ENCODE measurements at regions not wholly inside any gene's neighbourhood (a gene's known extent, or its start where the extent isn't known, plus 50 kb on each side); places are given as distances from the start of the nearest gene placed in this dataset.

- Histone ChIP-seq H3K27ac (ENCODE audit: low read depth in 1 of 3, low read length in 2 of 3) (no peak overlapping the region), H3K36me3 (ENCODE audit: control insufficient read depth in 3 of 3, insufficient read depth in 2 of 3, low read depth in 1 of 3, low read length in 3 of 3) (no peaks in the 10 kb centered on the region), H3K27me3 (ENCODE audit: control insufficient read depth in 3 of 3, insufficient read depth in 3 of 3, low read length in 3 of 3) (no peaks in the 10 kb centered on the region), H3K9me3 (ENCODE audit: control insufficient read depth in 2 of 2, insufficient read depth in 1 of 2, low read depth in 1 of 2, low read length in 1 of 2) (no peaks in the 10 kb centered on the region), H3K4me3 (ENCODE audit: low read depth in 1 of 3, low read length in 3 of 3) (no peak overlapping the region), H3K4me1 (ENCODE audit: control insufficient read depth in 3 of 3, insufficient read depth in 2 of 3, low read depth in 1 of 3, low read length in 2 of 3) (no peaks in the 10 kb centered on the region)
- DNase-seq, result no peak
- 53 to 76% (median 55%) methylated on average over 3 of the region's 3 CpGs for WGBS, 3 donors
- no peak for FAIRE-seq
Observed at GRCh38 chr12:65585648-65586602, 238.4 kb upstream of the HMGA2 start.

DNA sequence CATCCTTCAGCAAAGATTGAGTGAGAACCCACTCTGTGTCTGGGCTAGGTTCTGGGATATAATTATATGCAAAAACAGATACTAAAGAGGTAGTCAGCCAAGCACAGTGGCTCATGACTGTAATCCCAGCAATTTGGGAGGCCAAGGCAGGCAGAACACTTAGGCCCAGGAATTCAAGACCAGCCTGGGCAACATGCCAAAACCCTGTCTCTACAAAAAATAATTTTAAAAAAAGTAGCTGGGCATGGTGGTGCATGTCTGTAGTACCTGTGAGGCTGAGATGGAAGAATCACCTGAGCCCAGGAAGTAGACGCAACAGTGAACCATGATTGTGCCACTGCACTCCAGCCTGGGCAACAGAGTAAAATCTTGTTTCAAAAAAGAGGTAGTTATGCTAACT lies 237.5 kb upstream of the HMGA2 start:
- WGBS, 3 donors, result 95 to 100% (median 99%) methylated on average over 1 of the region's 1 CpG
- no peaks in the 10 kb centered on the region for H3K9me3 ChIP-seq (ENCODE audit: control insufficient read depth in 2 of 2, insufficient read depth in 1 of 2, low read depth in 1 of 2, low read length in 1 of 2)
- H3K36me3 ChIP-seq (ENCODE audit: control insufficient read depth in 3 of 3, insufficient read depth in 2 of 3, low read depth in 1 of 3, low read length in 3 of 3), result no peaks in the 10 kb centered on the region
- FAIRE-seq (no peak), DNase-seq (no peak)
- H3K27ac ChIP-seq (ENCODE audit: low read depth in 1 of 3, low read length in 2 of 3), result no peak overlapping the region
- H3K27me3 ChIP-seq (ENCODE audit: control insufficient read depth in 3 of 3, insufficient read depth in 3 of 3, low read length in 3 of 3), result no peaks in the 10 kb centered on the region
- H3K4me1 ChIP-seq (ENCODE audit: control insufficient read depth in 3 of 3, insufficient read depth in 2 of 3, low read depth in 1 of 3, low read length in 2 of 3), result no peaks in the 10 kb centered on the region
- no peak overlapping the region for H3K4me3 ChIP-seq (ENCODE audit: low read depth in 1 of 3, low read length in 3 of 3)

DNA sequence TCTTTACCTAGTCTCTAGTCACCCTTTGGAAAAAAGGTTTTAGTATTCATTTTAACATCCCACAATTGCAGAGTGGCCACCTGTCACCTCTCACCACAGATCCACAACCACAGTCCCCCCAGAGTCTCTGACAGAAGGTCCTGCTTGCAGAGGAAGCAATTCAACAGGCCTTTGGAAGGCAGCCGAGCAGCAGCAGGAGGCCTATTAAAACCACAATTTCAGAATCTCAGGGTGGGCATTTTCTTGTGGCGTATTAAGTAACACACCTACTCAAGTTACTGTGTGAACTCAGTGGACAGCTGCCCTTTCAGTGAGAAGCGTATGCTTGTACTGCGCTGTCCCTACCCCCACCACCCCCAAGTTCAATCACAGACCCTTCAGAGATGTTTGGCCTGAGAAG lies 234.0 kb upstream of the HMGA2 start:
- H3K4me3 ChIP-seq (ENCODE audit: low read depth in 1 of 3, low read length in 3 of 3), result no peak overlapping the region
- H3K9me3 ChIP-seq (ENCODE audit: control insufficient read depth in 2 of 2, insufficient read depth in 1 of 2, low read depth in 1 of 2, low read length in 1 of 2), result no peaks in the 10 kb centered on the region
- FAIRE-seq (no peak), DNase-seq (no peak)
- H3K4me1 ChIP-seq (ENCODE audit: control insufficient read depth in 3 of 3, insufficient read depth in 2 of 3, low read depth in 1 of 3, low read length in 2 of 3), result no peaks in the 10 kb centered on the region
- WGBS, 3 donors, result 91 to 94% (median 92%) methylated on average over 4 of the region's 4 CpGs
- no peaks in the 10 kb centered on the region for H3K27me3 ChIP-seq (ENCODE audit: control insufficient read depth in 3 of 3, insufficient read depth in 3 of 3, low read length in 3 of 3)
- no peaks in the 10 kb centered on the region for H3K36me3 ChIP-seq (ENCODE audit: control insufficient read depth in 3 of 3, insufficient read depth in 2 of 3, low read depth in 1 of 3, low read length in 3 of 3)
- H3K27ac ChIP-seq (ENCODE audit: low read depth in 1 of 3, low read length in 2 of 3), result no peak overlapping the region

DNA sequence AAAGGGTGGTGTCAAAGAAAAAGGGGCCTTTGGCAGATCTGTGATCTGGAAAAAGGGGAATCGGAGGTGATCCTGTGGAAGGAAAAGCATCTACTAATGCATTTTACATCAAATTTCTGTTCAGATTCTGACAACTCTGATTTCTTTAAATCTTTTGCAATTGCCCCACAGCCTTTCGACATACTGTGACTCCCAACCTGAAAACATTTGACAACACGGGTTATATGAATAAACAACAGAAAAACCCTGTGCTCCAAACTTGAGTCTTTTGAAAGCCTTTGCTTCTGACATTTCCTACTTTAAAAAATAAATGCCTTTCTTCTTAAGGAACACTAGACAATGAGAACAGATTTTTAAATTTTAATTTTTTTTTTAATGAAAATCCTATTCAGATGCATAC lies 231.9 kb upstream of the HMGA2 start:
- no peaks in the 10 kb centered on the region for H3K36me3 ChIP-seq (ENCODE audit: control insufficient read depth in 3 of 3, insufficient read depth in 2 of 3, low read depth in 1 of 3, low read length in 3 of 3)
- no peak overlapping the region for H3K4me3 ChIP-seq (ENCODE audit: low read depth in 1 of 3, low read length in 3 of 3)
- H3K9me3 ChIP-seq (ENCODE audit: control insufficient read depth in 2 of 2, insufficient read depth in 1 of 2, low read depth in 1 of 2, low read length in 1 of 2), result no peaks in the 10 kb centered on the region
- FAIRE-seq, result no peak
- WGBS, 3 donors, result 83 to 90% (median 87%) methylated on average over 3 of the region's 3 CpGs
- no peak overlapping the region for H3K27ac ChIP-seq (ENCODE audit: low read depth in 1 of 3, low read length in 2 of 3)
- H3K27me3 ChIP-seq (ENCODE audit: control insufficient read depth in 3 of 3, insufficient read depth in 3 of 3, low read length in 3 of 3), result peaks cover 0 to 2% (median 0%) of the 10 kb centered on the region in 3 donors
- no peaks in the 10 kb centered on the region for H3K4me1 ChIP-seq (ENCODE audit: control insufficient read depth in 3 of 3, insufficient read depth in 2 of 3, low read depth in 1 of 3, low read length in 2 of 3)
- no peak for DNase-seq

DNA sequence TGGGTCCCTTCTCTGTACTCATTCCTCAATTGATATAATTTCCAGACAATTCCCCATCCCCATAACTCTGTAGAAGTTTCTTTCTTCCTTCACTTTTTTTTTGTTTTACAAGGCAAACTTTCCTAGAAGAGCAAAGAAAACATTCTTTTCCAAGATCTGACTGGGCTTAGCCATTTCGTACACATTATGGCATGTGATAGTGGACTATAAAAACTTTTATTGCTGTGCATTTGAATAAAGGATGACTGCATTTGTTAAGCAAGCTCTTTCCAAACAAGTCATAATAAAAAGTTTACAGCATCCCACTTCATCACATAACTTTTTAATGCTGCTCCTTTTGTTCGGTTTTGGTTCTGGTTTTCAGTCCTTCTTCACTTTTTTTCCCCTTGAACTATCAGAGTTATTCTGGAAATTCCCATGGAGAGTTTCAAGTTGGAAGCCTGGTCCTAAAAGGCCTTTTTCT lies 231.0 kb upstream of the HMGA2 start:
- Histone ChIP-seq H3K27ac (ENCODE audit: low read depth in 1 of 3, low read length in 2 of 3) (no peak overlapping the region), H3K36me3 (ENCODE audit: control insufficient read depth in 3 of 3, insufficient read depth in 2 of 3, low read depth in 1 of 3, low read length in 3 of 3) (no peaks in the 10 kb centered on the region), H3K4me3 (ENCODE audit: low read depth in 1 of 3, low read length in 3 of 3) (no peak overlapping the region), H3K27me3 (ENCODE audit: control insufficient read depth in 3 of 3, insufficient read depth in 3 of 3, low read length in 3 of 3) (peaks cover 0 to 2% (median 0%) of the 10 kb centered on the region in 3 donors), H3K9me3 (ENCODE audit: control insufficient read depth in 2 of 2, insufficient read depth in 1 of 2, low read depth in 1 of 2, low read length in 1 of 2) (no peaks in the 10 kb centered on the region), H3K4me1 (ENCODE audit: control insufficient read depth in 3 of 3, insufficient read depth in 2 of 3, low read depth in 1 of 3, low read length in 2 of 3) (no peaks in the 10 kb centered on the region)
- WGBS, 3 donors, result 21 to 68% (median 34%) methylated on average over 2 of the region's 2 CpGs
- FAIRE-seq, result no peak
- DNase-seq, result peak in 1 of 2 donors; percentile 27

- H3K4me1 ChIP-seq (ENCODE audit: control insufficient read depth in 3 of 3, insufficient read depth in 2 of 3, low read depth in 1 of 3, low read length in 2 of 3), result no peaks in the 10 kb centered on the region
- no peak overlapping the region for H3K27ac ChIP-seq (ENCODE audit: low read depth in 1 of 3, low read length in 2 of 3)
- H3K36me3 ChIP-seq (ENCODE audit: control insufficient read depth in 3 of 3, insufficient read depth in 2 of 3, low read depth in 1 of 3, low read length in 3 of 3), result no peaks in the 10 kb centered on the region
- H3K4me3 ChIP-seq (ENCODE audit: low read depth in 1 of 3, low read length in 3 of 3), result no peak overlapping the region
- FAIRE-seq (no peak), DNase-seq (no peak)
- peaks cover 0 to 2% (median 0%) of the 10 kb centered on the region in 3 donors for H3K27me3 ChIP-seq (ENCODE audit: control insufficient read depth in 3 of 3, insufficient read depth in 3 of 3, low read length in 3 of 3)
- 62 to 65% (median 64%) methylated on average over 5 of the region's 5 CpGs for WGBS, 3 donors
- no peaks in the 10 kb centered on the region for H3K9me3 ChIP-seq (ENCODE audit: control insufficient read depth in 2 of 2, insufficient read depth in 1 of 2, low read depth in 1 of 2, low read length in 1 of 2)
Observed at GRCh38 chr12:65594409-65594808, 229.9 kb upstream of the HMGA2 start.

DNA sequence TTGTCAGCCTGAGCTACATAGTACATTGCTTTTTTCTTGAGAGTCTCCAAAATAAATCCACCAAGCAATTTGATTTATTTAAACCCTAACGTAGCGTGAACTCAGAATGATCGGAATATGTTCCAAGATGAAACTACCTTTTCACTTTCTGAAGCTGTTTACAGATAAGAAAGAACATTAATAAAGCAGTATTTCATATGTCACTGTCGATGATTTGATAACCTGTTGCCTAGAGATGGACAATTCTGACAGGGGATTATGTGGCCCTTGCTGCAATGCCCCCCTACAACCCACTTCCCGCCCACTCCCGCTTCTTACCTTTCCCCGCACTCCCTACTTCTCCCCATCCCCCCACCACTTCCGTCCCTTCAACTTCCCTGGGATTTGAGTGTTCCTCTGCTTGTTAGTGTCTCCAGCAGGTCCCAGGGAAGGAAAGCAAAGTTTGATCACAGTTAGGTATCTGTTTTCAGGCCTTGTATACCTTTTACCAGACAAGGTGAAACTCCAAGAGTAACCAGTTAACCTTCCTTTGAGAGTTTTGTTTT lies 229.2 kb upstream of the HMGA2 start:
- Histone ChIP-seq H3K9me3 (ENCODE audit: control insufficient read depth in 2 of 2, insufficient read depth in 1 of 2, low read depth in 1 of 2, low read length in 1 of 2) (no peaks in the 10 kb centered on the region), H3K4me1 (ENCODE audit: control insufficient read depth in 3 of 3, insufficient read depth in 2 of 3, low read depth in 1 of 3, low read length in 2 of 3) (no peaks in the 10 kb centered on the region), H3K27ac (ENCODE audit: low read depth in 1 of 3, low read length in 2 of 3) (no peak overlapping the region), H3K36me3 (ENCODE audit: control insufficient read depth in 3 of 3, insufficient read depth in 2 of 3, low read depth in 1 of 3, low read length in 3 of 3) (no peaks in the 10 kb centered on the region), H3K4me3 (ENCODE audit: low read depth in 1 of 3, low read length in 3 of 3) (no peak overlapping the region), H3K27me3 (ENCODE audit: control insufficient read depth in 3 of 3, insufficient read depth in 3 of 3, low read length in 3 of 3) (peaks cover 0 to 2% (median 0%) of the 10 kb centered on the region in 3 donors)
- DNase-seq (no peak), FAIRE-seq (no peak)
- WGBS, 3 donors, result 82 to 87% (median 83%) methylated on average over 8 of the region's 8 CpGs

DNA sequence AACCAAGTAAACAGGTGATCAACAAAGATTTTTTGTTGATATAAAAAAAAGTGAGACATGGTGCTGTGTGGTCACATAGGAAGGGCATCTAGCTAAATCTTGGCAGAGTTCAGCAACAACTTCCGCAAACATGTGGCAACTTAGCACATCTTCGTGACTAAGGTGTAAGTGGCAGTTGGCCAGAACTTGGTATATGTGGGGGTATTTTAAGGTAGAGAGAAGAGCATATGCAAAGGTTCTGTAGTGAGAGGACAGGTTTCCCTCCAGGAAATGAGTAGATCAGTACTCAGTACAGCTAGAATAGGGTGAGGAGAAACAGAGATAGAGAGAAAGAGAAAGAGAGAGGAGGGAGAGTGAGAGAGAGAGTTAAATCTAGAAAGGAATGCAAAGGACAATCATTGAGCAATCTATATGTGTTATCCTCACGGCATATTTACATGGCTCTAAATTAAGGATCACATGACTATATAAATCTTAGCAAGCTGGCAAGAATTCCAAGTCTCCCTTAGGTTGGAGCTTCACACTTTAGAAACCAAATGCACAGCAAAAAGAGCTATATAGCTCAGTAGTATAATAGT lies 227.7 kb upstream of the HMGA2 start:
- Histone ChIP-seq H3K36me3 (ENCODE audit: control insufficient read depth in 3 of 3, insufficient read depth in 2 of 3, low read depth in 1 of 3, low read length in 3 of 3) (no peaks in the 10 kb centered on the region), H3K4me1 (ENCODE audit: control insufficient read depth in 3 of 3, insufficient read depth in 2 of 3, low read depth in 1 of 3, low read length in 2 of 3) (no peaks in the 10 kb centered on the region), H3K9me3 (ENCODE audit: control insufficient read depth in 2 of 2, insufficient read depth in 1 of 2, low read depth in 1 of 2, low read length in 1 of 2) (no peaks in the 10 kb centered on the region), H3K27me3 (ENCODE audit: control insufficient read depth in 3 of 3, insufficient read depth in 3 of 3, low read length in 3 of 3) (peaks cover 0 to 2% (median 0%) of the 10 kb centered on the region in 3 donors), H3K4me3 (ENCODE audit: low read depth in 1 of 3, low read length in 3 of 3) (no peak overlapping the region), H3K27ac (ENCODE audit: low read depth in 1 of 3, low read length in 2 of 3) (no peak overlapping the region)
- no peak for FAIRE-seq
- DNase-seq, result no peak
- 73 to 76% (median 74%) methylated on average over 3 of the region's 3 CpGs for WGBS, 3 donors
